ENCODE measurements at regions not wholly inside any gene's neighbourhood (a gene's known extent, or its start where the extent isn't known, plus 50 kb on each side); places are given as distances from the start of the nearest gene placed in this dataset.

- TF ChIP-seq, protein P1, sequence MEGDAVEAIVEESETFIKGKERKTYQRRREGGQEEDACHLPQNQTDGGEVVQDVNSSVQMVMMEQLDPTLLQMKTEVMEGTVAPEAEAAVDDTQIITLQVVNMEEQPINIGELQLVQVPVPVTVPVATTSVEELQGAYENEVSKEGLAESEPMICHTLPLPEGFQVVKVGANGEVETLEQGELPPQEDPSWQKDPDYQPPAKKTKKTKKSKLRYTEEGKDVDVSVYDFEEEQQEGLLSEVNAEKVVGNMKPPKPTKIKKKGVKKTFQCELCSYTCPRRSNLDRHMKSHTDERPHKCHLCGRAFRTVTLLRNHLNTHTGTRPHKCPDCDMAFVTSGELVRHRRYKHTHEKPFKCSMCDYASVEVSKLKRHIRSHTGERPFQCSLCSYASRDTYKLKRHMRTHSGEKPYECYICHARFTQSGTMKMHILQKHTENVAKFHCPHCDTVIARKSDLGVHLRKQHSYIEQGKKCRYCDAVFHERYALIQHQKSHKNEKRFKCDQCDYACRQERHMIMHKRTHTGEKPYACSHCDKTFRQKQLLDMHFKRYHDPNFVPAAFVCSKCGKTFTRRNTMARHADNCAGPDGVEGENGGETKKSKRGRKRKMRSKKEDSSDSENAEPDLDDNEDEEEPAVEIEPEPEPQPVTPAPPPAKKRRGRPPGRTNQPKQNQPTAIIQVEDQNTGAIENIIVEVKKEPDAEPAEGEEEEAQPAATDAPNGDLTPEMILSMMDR (IDR thresholded peaks at IDR 0.05): no peak
- TF ChIP-seq POLR2A (IDR thresholded peaks at IDR 0.05): no peak
- Histone ChIP-seq H3K27ac (no peak overlapping the region), H3K36me3 (no peaks in the 10 kb centered on the region), H3K27me3 (no peaks in the 10 kb centered on the region), H3K4me3 (replicated peaks in 1 of 3) (no peak overlapping the region), H3K4me1 (no peaks in the 10 kb centered on the region), H3K9me3 (no peaks in the 10 kb centered on the region)
- intact Hi-C loops (cut with DNase I): no loop called here
- 97% methylated on average over 2 of the region's 2 CpGs for WGBS, 2 donors
- DNase-seq: no peak
These were observed 98.7 kb upstream of the CCSER1 start for GRCh38 chr4:90028460-90028859.

- no peaks in the 10 kb centered on the region for H3K9me3 ChIP-seq
- H3K4me1 ChIP-seq: no peaks in the 10 kb centered on the region
- intact Hi-C loops (cut with DNase I): no loop called here
- no peak for TF ChIP-seq POLR2A (IDR thresholded peaks at IDR 0.05)
- TF ChIP-seq, protein P1 (IDR thresholded peaks at IDR 0.05): no peak
- H3K27ac ChIP-seq: no peak overlapping the region
- 64 to 76% methylated on average over 3 of the region's 3 CpGs for WGBS, 2 donors
- H3K4me3 ChIP-seq (replicated peaks in 1 of 3): no peak overlapping the region
- no peaks in the 10 kb centered on the region for H3K36me3 ChIP-seq
- no peak for DNase-seq
- H3K27me3 ChIP-seq: no peaks in the 10 kb centered on the region
These were observed 97.0 kb upstream of the CCSER1 start for GRCh38 chr4:90030202-90030601.

GRCh38 chr4:90030953-90031352, 96.2 kb upstream of the CCSER1 start:
- H3K4me3 ChIP-seq (replicated peaks in 1 of 3): no peak overlapping the region
- WGBS, 2 donors: 37 to 38% methylated on average over 3 of the region's 3 CpGs
- H3K36me3 ChIP-seq: no peaks in the 10 kb centered on the region
- no peaks in the 10 kb centered on the region for H3K9me3 ChIP-seq
- intact Hi-C loops (cut with DNase I): no loop called here
- no peaks in the 10 kb centered on the region for H3K27me3 ChIP-seq
- peak in 1 of 2 donors; percentile 2 for DNase-seq
- no peak for TF ChIP-seq POLR2A (IDR thresholded peaks at IDR 0.05)
- TF ChIP-seq, protein P1 (IDR thresholded peaks at IDR 0.05): no peak
- H3K4me1 ChIP-seq: no peaks in the 10 kb centered on the region
- H3K27ac ChIP-seq: no peak overlapping the region

GRCh38 chr4:90039122-90039521, 88.1 kb upstream of the CCSER1 start:
- Histone ChIP-seq H3K27me3 (no peaks in the 10 kb centered on the region), H3K36me3 (no peaks in the 10 kb centered on the region), H3K4me3 (replicated peaks in 1 of 3) (no peak overlapping the region), H3K9me3 (no peaks in the 10 kb centered on the region), H3K27ac (no peak overlapping the region), H3K4me1 (no peaks in the 10 kb centered on the region)
- intact Hi-C loops (cut with DNase I): no loop called here
- no peak for TF ChIP-seq POLR2A (IDR thresholded peaks at IDR 0.05)
- TF ChIP-seq, protein P1 (IDR thresholded peaks at IDR 0.05): no peak
- WGBS, 2 donors: 87 to 93% methylated on average over 7 of the region's 7 CpGs
- no peak for DNase-seq

DNA sequence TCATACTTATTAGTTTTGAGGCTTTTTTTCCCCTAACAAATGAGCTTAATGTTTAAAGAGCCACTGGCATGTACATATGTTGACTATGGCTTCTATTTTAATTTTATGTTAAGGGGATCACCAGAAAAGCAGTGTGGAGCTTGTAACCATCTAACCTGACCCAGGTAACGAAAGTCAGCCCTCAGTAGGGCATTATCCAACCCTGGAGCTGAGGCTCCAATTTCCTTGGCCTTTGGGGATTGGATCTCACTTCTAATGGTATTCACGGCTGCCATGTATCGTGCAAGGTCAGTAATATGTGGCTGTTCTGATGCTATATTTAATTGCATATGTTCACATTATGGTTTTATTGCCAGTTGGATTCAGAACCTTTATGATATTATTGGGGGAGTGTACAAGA, 75.2 kb upstream of the CCSER1 start:
- Histone ChIP-seq H3K27ac (no peak overlapping the region), H3K9me3 (no peaks in the 10 kb centered on the region), H3K36me3 (no peaks in the 10 kb centered on the region), H3K4me3 (replicated peaks in 1 of 3) (no peak overlapping the region), H3K27me3 (no peaks in the 10 kb centered on the region), H3K4me1 (no peaks in the 10 kb centered on the region)
- 88% methylated on average over 3 of the region's 3 CpGs for WGBS, 2 donors
- intact Hi-C loops (cut with DNase I): no loop called here
- no peak for DNase-seq
- TF ChIP-seq POLR2A (IDR thresholded peaks at IDR 0.05): no peak
- TF ChIP-seq, protein P1 (IDR thresholded peaks at IDR 0.05): no peak
